Endodermal cell (in vitro differentiated cells): ENCODE measurements at regions not wholly inside any gene's neighbourhood (a gene's known extent, or its start where the extent isn't known, plus 50 kb on each side); places are given as distances from the start of the nearest gene placed in this dataset.

Experiments used
- DNase-seq: peaks from one replicate; pipeline ENCODE4 v3.0.0-alpha.2; 2017
- H3K27ac ChIP-seq: 2 replicates; pipeline ENCODE4 v1.5.1; 2013; ENCODE audit warnings: mild to moderate bottlenecking, low read depth, low read length, moderate library complexity
- H3K27me3 ChIP-seq: 2 replicates; pipeline ENCODE4 v1.6.1; 2013; ENCODE audit warnings: mild to moderate bottlenecking, low read length, moderate library complexity; ENCODE audit not compliant: insufficient read depth, control insufficient read depth, poor library complexity, severe bottlenecking
- H3K36me3 ChIP-seq: 2 replicates; pipeline ENCODE4 v1.7.0; 2013; ENCODE audit warnings: mild to moderate bottlenecking, low read length, moderate library complexity; ENCODE audit not compliant: control insufficient read depth, insufficient read depth
- H3K4me1 ChIP-seq: one replicate; pipeline ENCODE4 v1.7.0; 2013; ENCODE audit warnings: low read length; ENCODE audit not compliant: control insufficient read depth, insufficient read depth
- H3K4me3 ChIP-seq: 2 replicates; pipeline ENCODE4 v1.5.1; 2013; ENCODE audit warnings: mild to moderate bottlenecking, low read length, moderate library complexity
- H3K9ac ChIP-seq: 2 replicates; pipeline ENCODE4 v1.6.1; 2013; ENCODE audit warnings: mild to moderate bottlenecking, low read length, moderate library complexity; ENCODE audit not compliant: poor library complexity, severe bottlenecking; ENCODE audit errors: extremely low read depth
- H3K9me3 ChIP-seq: 2 replicates; pipeline ENCODE4 v1.6.1; 2013; ENCODE audit warnings: mild to moderate bottlenecking, low read length, moderate library complexity; ENCODE audit not compliant: control insufficient read depth
- H3K27ac Mint-ChIP-seq: 2 replicates; pipeline ENCODE4 v1.8.0; 2020; ENCODE audit warnings: mixed read lengths
- H3K27me3 Mint-ChIP-seq: 2 replicates; pipeline ENCODE4 v1.8.0; 2021; ENCODE audit warnings: mild to moderate bottlenecking, mixed read lengths; ENCODE audit not compliant: insufficient read depth
- H3K36me3 Mint-ChIP-seq: 2 replicates; pipeline ENCODE4 v1.8.0; 2020; ENCODE audit warnings: low read depth, mixed read lengths
- H3K4me1 Mint-ChIP-seq: 2 replicates; pipeline ENCODE4 v1.8.0; 2020; ENCODE audit warnings: mixed read lengths
- H3K4me3 Mint-ChIP-seq: 2 replicates; pipeline ENCODE4 v1.8.0; 2020; ENCODE audit warnings: mild to moderate bottlenecking, moderate library complexity, mixed read lengths
- H3K9me3 Mint-ChIP-seq: 2 replicates; pipeline ENCODE4 v1.8.0; 2020; ENCODE audit warnings: mild to moderate bottlenecking, mixed read lengths
- WGBS, 2 experiments: methylation state at CpG; one replicate each; pipeline versions ENCODE4 v1.1.5 to v1.1.7; 2013; ENCODE audit warnings: missing lambda C conversion rate in 2 of 2, mixed read lengths in 1 of 2; ENCODE audit not compliant: insufficient coverage in 1 of 2, insufficient read length in 1 of 2; 5-methylcytosine and 5-hydroxymethylcytosine counted together
- TF ChIP-seq, protein P1 (sequence below): fragments of 200-600 bp; sonication (generic); conservative IDR thresholded peaks from 2 replicates; pipeline ENCODE4 v1.5.0; 2021; ENCODE audit warnings: antibody characterized with exemption, mild to moderate bottlenecking

GRCh38 chr13:74796157-74796556 is 662.0 kb upstream of the KLF12 start:
- no peaks in the 10 kb centered on the region for H3K4me1 ChIP-seq
- Mint-ChIP-seq H3K9me3 (peaks cover 5% of the 10 kb centered on the region), H3K36me3 (no peaks in the 10 kb centered on the region), H3K4me3 (no peak overlapping the region), H3K4me1 (peaks cover 24% of the 10 kb centered on the region), H3K27me3 (no peaks in the 10 kb centered on the region), H3K27ac (no peak overlapping the region)
- no peak overlapping the region for H3K4me3 ChIP-seq
- no peaks in the 10 kb centered on the region for H3K36me3 ChIP-seq
- no peak for DNase-seq
- TF ChIP-seq, protein P1, sequence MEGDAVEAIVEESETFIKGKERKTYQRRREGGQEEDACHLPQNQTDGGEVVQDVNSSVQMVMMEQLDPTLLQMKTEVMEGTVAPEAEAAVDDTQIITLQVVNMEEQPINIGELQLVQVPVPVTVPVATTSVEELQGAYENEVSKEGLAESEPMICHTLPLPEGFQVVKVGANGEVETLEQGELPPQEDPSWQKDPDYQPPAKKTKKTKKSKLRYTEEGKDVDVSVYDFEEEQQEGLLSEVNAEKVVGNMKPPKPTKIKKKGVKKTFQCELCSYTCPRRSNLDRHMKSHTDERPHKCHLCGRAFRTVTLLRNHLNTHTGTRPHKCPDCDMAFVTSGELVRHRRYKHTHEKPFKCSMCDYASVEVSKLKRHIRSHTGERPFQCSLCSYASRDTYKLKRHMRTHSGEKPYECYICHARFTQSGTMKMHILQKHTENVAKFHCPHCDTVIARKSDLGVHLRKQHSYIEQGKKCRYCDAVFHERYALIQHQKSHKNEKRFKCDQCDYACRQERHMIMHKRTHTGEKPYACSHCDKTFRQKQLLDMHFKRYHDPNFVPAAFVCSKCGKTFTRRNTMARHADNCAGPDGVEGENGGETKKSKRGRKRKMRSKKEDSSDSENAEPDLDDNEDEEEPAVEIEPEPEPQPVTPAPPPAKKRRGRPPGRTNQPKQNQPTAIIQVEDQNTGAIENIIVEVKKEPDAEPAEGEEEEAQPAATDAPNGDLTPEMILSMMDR: no peak
- no peaks in the 10 kb centered on the region for H3K27me3 ChIP-seq
- no peaks in the 10 kb centered on the region for H3K9me3 ChIP-seq
- H3K27ac ChIP-seq: no peak overlapping the region
- no peak overlapping the region for H3K9ac ChIP-seq
- 86 to 90% methylated on average over 1 to 2 of the region's 2 CpGs for WGBS, 2 experiments

DNA sequence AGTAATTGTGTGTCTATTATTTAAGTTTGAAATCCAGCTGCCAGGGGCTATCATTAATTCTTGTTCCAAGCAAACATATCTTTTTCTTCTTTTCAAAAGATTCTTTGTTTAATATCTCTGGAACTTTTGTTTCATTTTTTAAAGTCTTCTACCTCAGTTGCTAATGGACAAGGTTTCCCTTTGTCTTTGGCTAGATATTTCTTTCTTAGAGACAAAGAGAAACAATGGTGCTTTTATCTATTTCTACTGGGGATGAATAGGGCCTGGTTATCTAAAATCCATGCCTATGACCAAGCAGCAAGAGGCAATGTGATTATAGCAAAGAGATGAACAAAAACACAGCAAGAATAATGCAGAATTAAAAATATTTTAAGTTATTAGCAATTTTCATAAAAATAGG is 661.3 kb upstream of the KLF12 start:
- Mint-ChIP-seq H3K9me3 (peaks cover 9% of the 10 kb centered on the region), H3K27ac (no peak overlapping the region), H3K27me3 (no peaks in the 10 kb centered on the region), H3K4me3 (no peak overlapping the region), H3K4me1 (peaks cover 24% of the 10 kb centered on the region), H3K36me3 (no peaks in the 10 kb centered on the region)
- no peaks in the 10 kb centered on the region for H3K4me1 ChIP-seq
- no peak overlapping the region for H3K4me3 ChIP-seq
- no peaks in the 10 kb centered on the region for H3K9me3 ChIP-seq
- H3K27ac ChIP-seq: no peak overlapping the region
- no peak overlapping the region for H3K9ac ChIP-seq
- no peaks in the 10 kb centered on the region for H3K36me3 ChIP-seq
- TF ChIP-seq, protein P1: no peak
- DNase-seq: no peak
- H3K27me3 ChIP-seq: no peaks in the 10 kb centered on the region

DNA sequence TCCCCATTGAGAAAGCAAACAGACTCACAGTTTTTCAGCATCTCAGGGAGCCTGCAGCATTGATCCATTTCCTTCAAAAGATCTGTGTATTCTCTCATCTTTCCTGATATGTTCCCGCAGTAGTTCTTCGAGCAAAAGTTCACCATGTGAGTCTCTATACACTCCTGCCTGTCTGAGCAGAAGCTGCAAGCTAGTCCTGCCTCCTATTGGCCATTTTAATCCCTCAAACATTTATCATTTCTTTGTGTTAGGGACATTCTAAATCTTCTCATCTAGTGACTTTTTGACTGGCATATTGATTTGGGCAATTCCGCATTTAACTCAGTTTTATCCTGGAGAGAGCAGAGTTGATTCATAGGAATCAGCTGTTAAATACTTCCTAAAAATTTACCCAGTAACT is 660.4 kb upstream of the KLF12 start:
- Mint-ChIP-seq H3K9me3 (peaks cover 12% of the 10 kb centered on the region), H3K27ac (peak overlapping the region; percentile 31), H3K4me1 (peaks cover 24% of the 10 kb centered on the region), H3K36me3 (no peaks in the 10 kb centered on the region), H3K27me3 (peaks cover 1% of the 10 kb centered on the region), H3K4me3 (no peak overlapping the region)
- H3K36me3 ChIP-seq: no peaks in the 10 kb centered on the region
- no peaks in the 10 kb centered on the region for H3K4me1 ChIP-seq
- DNase-seq: no peak
- no peak overlapping the region for H3K4me3 ChIP-seq
- H3K9me3 ChIP-seq: no peaks in the 10 kb centered on the region
- no peak overlapping the region for H3K9ac ChIP-seq
- H3K27ac ChIP-seq: no peak overlapping the region
- no peaks in the 10 kb centered on the region for H3K27me3 ChIP-seq
- 96 to 100% methylated on average over 3 of the region's 3 CpGs for WGBS, 2 experiments
- TF ChIP-seq, protein P1: peak; percentile 51
